Parathyroid adenoma (tissue), 2 donors: ENCODE measurements at regions not wholly inside any gene's neighbourhood (a gene's known extent, or its start where the extent isn't known, plus 50 kb on each side); places are given as distances from the start of the nearest gene placed in this dataset.

Experiments
- H2AFZ ChIP-seq: fragments of 300-600 bp; sonication (generic); one replicate; pipeline ENCODE4 v1.7.0; 2017; ENCODE audit warnings: antibody characterized with exemption, mild to moderate bottlenecking
- H3K27ac ChIP-seq: fragments of 300-600 bp; sonication (generic); one replicate; pipeline ENCODE4 v1.7.0; 2017
- H3K27me3 ChIP-seq: fragments of 300-600 bp; sonication (generic); one replicate; pipeline ENCODE4 v1.7.0; 2017; ENCODE audit warnings: low read length; ENCODE audit not compliant: control insufficient read depth, insufficient read depth
- H3K36me3 ChIP-seq: fragments of 300-600 bp; sonication (generic); one replicate; pipeline ENCODE4 v1.7.0; 2017; ENCODE audit warnings: low read length; ENCODE audit not compliant: control insufficient read depth, insufficient read depth
- H3K4me1 ChIP-seq: fragments of 300-600 bp; sonication (generic); one replicate; pipeline ENCODE4 v1.7.0; 2017; ENCODE audit warnings: control low read depth
- H3K4me2 ChIP-seq: fragments of 300-600 bp; sonication (generic); one replicate; pipeline ENCODE4 v1.7.0; 2017; ENCODE audit warnings: low read length
- H3K4me3 ChIP-seq: fragments of 300-600 bp; sonication (generic); one replicate; pipeline ENCODE4 v1.7.0; 2017; ENCODE audit warnings: low read depth, low read length
- H3K79me2 ChIP-seq: fragments of 300-600 bp; sonication (generic); one replicate; pipeline ENCODE4 v1.7.0; 2017; ENCODE audit warnings: control low read depth
- H3K9ac ChIP-seq: fragments of 300-600 bp; sonication (generic); one replicate; pipeline ENCODE4 v1.7.0; 2017; ENCODE audit warnings: mild to moderate bottlenecking
- H3K9me3 ChIP-seq: fragments of 300-600 bp; sonication (generic); one replicate; pipeline ENCODE4 v1.7.0; 2017; ENCODE audit warnings: low read length; ENCODE audit not compliant: control insufficient read depth
- CTCF ChIP-seq: fragments of 300-600 bp; sonication (generic); IDR thresholded peaks from one replicate; pipeline ENCODE4 v1.7.0; 2017; ENCODE audit warnings: antibody characterized with exemption, mild to moderate bottlenecking
- donor health status: primary hyperparathyroidism.

- no peaks in the 10 kb centered on the region for H3K9me3 ChIP-seq
- no peaks in the 10 kb centered on the region for H3K36me3 ChIP-seq
- H3K4me3 ChIP-seq = no peak overlapping the region
- H2AFZ ChIP-seq = no peak overlapping the region
- no peaks in the 10 kb centered on the region for H3K79me2 ChIP-seq
- H3K27ac ChIP-seq = no peak overlapping the region
- TF ChIP-seq CTCF = no peak
- H3K9ac ChIP-seq = no peak overlapping the region
- H3K4me2 ChIP-seq = no peak overlapping the region
- no peaks in the 10 kb centered on the region for H3K27me3 ChIP-seq
- H3K4me1 ChIP-seq = no peaks in the 10 kb centered on the region
Observed at GRCh38 chr1:184254849-184255248, 132.0 kb upstream of the C1orf21 start.

GRCh38 chr1:184255560-184255959 lies 131.3 kb upstream of the C1orf21 start:
- H3K9ac ChIP-seq = no peak overlapping the region
- no peaks in the 10 kb centered on the region for H3K27me3 ChIP-seq
- no peak overlapping the region for H3K27ac ChIP-seq
- no peaks in the 10 kb centered on the region for H3K9me3 ChIP-seq
- no peak overlapping the region for H3K4me2 ChIP-seq
- no peak overlapping the region for H2AFZ ChIP-seq
- no peak for TF ChIP-seq CTCF
- no peaks in the 10 kb centered on the region for H3K36me3 ChIP-seq
- H3K4me3 ChIP-seq = no peak overlapping the region
- H3K4me1 ChIP-seq = no peaks in the 10 kb centered on the region
- no peaks in the 10 kb centered on the region for H3K79me2 ChIP-seq

GRCh38 chr1:184257873-184258272 lies 129.0 kb upstream of the C1orf21 start:
- Histone ChIP-seq H3K9me3 (no peaks in the 10 kb centered on the region), H3K9ac (no peak overlapping the region), H3K79me2 (no peaks in the 10 kb centered on the region), H3K27me3 (no peaks in the 10 kb centered on the region), H2AFZ (no peak overlapping the region), H3K4me1 (no peaks in the 10 kb centered on the region), H3K36me3 (no peaks in the 10 kb centered on the region), H3K27ac (no peak overlapping the region), H3K4me2 (no peak overlapping the region), H3K4me3 (no peak overlapping the region)
- no peak for TF ChIP-seq CTCF

GRCh38 chr1:184258525-184258924 lies 128.3 kb upstream of the C1orf21 start:
- no peak overlapping the region for H2AFZ ChIP-seq
- H3K27me3 ChIP-seq = no peaks in the 10 kb centered on the region
- no peaks in the 10 kb centered on the region for H3K79me2 ChIP-seq
- H3K4me1 ChIP-seq = no peaks in the 10 kb centered on the region
- H3K9me3 ChIP-seq = no peaks in the 10 kb centered on the region
- H3K9ac ChIP-seq = no peak overlapping the region
- H3K27ac ChIP-seq = no peak overlapping the region
- no peak overlapping the region for H3K4me3 ChIP-seq
- H3K4me2 ChIP-seq = no peak overlapping the region
- TF ChIP-seq CTCF = no peak
- H3K36me3 ChIP-seq = no peaks in the 10 kb centered on the region

GRCh38 chr1:184260382-184260781 lies 126.4 kb upstream of the C1orf21 start:
- Histone ChIP-seq H3K9ac (no peak overlapping the region), H3K27ac (no peak overlapping the region), H3K79me2 (no peaks in the 10 kb centered on the region), H3K9me3 (no peaks in the 10 kb centered on the region), H2AFZ (no peak overlapping the region), H3K36me3 (no peaks in the 10 kb centered on the region), H3K4me1 (no peaks in the 10 kb centered on the region), H3K27me3 (no peaks in the 10 kb centered on the region), H3K4me2 (no peak overlapping the region), H3K4me3 (no peak overlapping the region)
- TF ChIP-seq CTCF = no peak
